Neutrophil (primary cell): ENCODE measurements at regions not wholly inside any gene's neighbourhood (a gene's known extent, or its start where the extent isn't known, plus 50 kb on each side); places are given as distances from the start of the nearest gene placed in this dataset.
"Not testable (repeated sequence)": the region's sequence is repeated elsewhere in the genome, so short reads cannot be mapped to it uniquely, and the experiment has no call there.

Experiments used
- H3K27ac ChIP-seq: fragments of 200-600 bp; sonication (generic); 2 replicates; pipeline ENCODE4 v1.5.1; 2016; ENCODE audit warnings: mild to moderate bottlenecking, moderate library complexity
- H3K27me3 ChIP-seq: fragments of 200-600 bp; sonication (generic); 2 replicates; pipeline ENCODE4 v1.6.0; 2016; ENCODE audit warnings: mild to moderate bottlenecking
- H3K36me3 ChIP-seq: fragments of 200-600 bp; sonication (generic); 2 replicates; pipeline ENCODE4 v1.5.1; 2017
- H3K4me1 ChIP-seq, 2 experiments: fragments of 200-600 bp in 1 of 2; sonication (generic) in 1 of 2; 1 replicate in 1 of 2; 2 replicates in 1 of 2; pipeline versions ENCODE4 v1.5.1 to v1.6.1; 2013 to 2016; ENCODE audit warnings: low read depth in 1 of 2, low read length in 1 of 2, mild to moderate bottlenecking in 1 of 2, moderate library complexity in 1 of 2; ENCODE audit not compliant: control insufficient read depth in 1 of 2, insufficient read depth in 1 of 2
- H3K4me3 ChIP-seq, 2 experiments: fragments of 200-600 bp in 1 of 2; sonication (generic) in 1 of 2; 1 replicate in 1 of 2; 2 replicates in 1 of 2; pipeline ENCODE4 v1.5.1; 2013 to 2016; ENCODE audit warnings: low read depth in 1 of 2, low read length in 1 of 2, mild to moderate bottlenecking in 1 of 2, moderate library complexity in 1 of 2
- H3K9me3 ChIP-seq: fragments of 200-600 bp; sonication (generic); 2 replicates; pipeline ENCODE4 v1.5.1; 2016
- TF ChIP-seq, protein P1 (sequence below): fragments of 200-600 bp; sonication (generic); IDR thresholded peaks from 2 replicates; pipeline ENCODE4 v1.5.1; 2016; ENCODE audit warnings: antibody characterized with exemption

DNA sequence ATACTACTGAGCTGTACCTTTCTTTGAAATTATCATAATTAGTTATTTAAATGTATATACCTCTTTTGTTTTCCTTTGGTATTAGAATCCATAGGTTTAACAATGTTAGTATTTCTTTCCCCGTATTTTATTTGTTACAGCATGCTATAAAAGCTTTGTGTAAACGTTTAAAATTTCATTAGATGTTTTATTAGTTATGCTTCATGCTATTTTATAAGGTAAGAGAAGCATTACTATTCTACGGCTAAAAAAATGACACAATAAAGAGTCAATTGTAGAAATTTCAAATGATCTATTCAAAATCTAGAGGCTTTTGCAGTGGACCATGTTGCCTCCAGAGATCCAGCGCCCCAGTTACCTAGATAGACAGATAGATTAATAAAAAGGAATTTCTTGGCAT, 1203.3 kb upstream of the IGFBP7 start:
- Histone ChIP-seq H3K4me3 (no peak overlapping the region), H3K27ac (no peak overlapping the region), H3K4me1 (no peaks in the 10 kb centered on the region), H3K27me3 (no peaks in the 10 kb centered on the region), H3K36me3 (no peaks in the 10 kb centered on the region), H3K9me3 (no peaks in the 10 kb centered on the region)
- TF ChIP-seq, protein P1, sequence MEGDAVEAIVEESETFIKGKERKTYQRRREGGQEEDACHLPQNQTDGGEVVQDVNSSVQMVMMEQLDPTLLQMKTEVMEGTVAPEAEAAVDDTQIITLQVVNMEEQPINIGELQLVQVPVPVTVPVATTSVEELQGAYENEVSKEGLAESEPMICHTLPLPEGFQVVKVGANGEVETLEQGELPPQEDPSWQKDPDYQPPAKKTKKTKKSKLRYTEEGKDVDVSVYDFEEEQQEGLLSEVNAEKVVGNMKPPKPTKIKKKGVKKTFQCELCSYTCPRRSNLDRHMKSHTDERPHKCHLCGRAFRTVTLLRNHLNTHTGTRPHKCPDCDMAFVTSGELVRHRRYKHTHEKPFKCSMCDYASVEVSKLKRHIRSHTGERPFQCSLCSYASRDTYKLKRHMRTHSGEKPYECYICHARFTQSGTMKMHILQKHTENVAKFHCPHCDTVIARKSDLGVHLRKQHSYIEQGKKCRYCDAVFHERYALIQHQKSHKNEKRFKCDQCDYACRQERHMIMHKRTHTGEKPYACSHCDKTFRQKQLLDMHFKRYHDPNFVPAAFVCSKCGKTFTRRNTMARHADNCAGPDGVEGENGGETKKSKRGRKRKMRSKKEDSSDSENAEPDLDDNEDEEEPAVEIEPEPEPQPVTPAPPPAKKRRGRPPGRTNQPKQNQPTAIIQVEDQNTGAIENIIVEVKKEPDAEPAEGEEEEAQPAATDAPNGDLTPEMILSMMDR, result no peak

DNA sequence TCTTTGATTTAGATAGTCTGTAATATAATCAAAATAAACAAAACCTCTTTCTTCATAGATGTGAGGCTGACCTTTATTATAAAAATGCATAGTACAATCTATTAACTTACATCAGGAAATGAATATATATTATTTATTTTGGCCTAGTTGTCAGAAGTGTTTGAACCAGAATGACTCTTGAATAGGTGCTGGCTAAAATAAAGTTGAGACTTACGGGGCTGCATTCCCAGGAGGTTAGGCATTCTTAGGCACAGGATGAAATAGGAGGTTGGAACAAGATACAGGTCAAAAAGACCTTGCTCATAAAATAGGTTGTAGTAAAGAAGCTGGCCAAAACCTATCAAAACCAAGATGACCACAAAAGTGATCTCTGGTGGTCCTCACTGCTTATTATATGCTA, 1193.3 kb upstream of the IGFBP7 start:
- Histone ChIP-seq H3K9me3 (no peaks in the 10 kb centered on the region), H3K4me3 (no peak overlapping the region), H3K27ac (no peak overlapping the region), H3K36me3 (no peaks in the 10 kb centered on the region), H3K27me3 (no peaks in the 10 kb centered on the region), H3K4me1 (no peaks in the 10 kb centered on the region)
- TF ChIP-seq, protein P1, result no peak

DNA sequence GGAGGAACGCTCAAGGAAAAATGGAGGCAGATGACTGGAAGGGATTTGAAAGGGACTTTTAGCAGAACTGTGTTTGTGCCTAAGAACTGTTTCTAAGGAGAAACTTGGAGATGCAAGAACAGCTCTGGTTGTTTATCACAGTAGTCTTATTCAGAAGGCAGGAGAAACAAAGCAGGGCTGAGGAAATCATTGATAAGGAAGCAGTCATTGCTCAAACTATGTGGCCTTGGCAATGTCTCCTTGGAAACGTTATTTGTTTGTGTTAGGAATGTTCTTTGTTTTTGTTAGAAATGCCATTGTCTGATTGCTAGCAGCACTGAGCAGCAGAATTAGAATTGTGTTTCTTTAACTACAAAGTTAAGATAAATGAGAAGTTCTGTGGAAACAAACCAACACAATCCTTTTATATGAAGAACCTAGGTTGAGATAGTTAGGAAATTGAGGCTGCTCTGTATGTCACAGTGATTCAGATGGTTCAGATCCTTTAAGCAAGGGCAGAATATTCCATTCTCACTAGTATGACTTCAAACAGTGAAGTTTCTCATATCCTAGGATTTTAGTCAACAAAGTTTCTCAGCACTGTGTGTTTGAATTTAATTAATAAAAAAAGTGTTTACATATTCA, 1191.3 kb upstream of the IGFBP7 start:
- Histone ChIP-seq H3K36me3 (no peaks in the 10 kb centered on the region), H3K4me1 (no peaks in the 10 kb centered on the region), H3K4me3 (no peak overlapping the region), H3K27me3 (no peaks in the 10 kb centered on the region), H3K9me3 (no peaks in the 10 kb centered on the region), H3K27ac (no peak overlapping the region)
- TF ChIP-seq, protein P1, result no peak

DNA sequence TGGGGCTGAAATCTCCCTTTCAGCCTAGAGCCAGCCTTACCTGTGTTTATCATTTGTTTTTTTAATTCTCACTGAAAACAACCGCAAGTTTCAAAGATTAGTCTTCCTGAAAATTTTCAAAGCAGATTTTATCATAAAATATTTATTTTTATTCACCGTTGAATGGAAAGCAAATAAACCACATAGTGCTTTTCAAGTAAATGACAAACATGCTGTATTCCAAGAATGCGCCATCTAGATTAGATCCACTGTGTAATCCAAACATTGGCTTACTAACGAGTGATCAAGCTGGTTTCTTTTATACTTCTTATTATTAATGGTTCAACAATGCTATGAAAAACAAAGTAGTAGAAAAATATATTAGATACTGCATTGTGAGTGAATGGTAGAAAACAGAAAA, 1176.2 kb upstream of the IGFBP7 start:
- Histone ChIP-seq H3K4me3 (no peak overlapping the region), H3K36me3 (no peaks in the 10 kb centered on the region), H3K27me3 (no peaks in the 10 kb centered on the region), H3K4me1 (no peaks in the 10 kb centered on the region), H3K9me3 (no peaks in the 10 kb centered on the region), H3K27ac (no peak overlapping the region)
- TF ChIP-seq, protein P1, result no peak

DNA sequence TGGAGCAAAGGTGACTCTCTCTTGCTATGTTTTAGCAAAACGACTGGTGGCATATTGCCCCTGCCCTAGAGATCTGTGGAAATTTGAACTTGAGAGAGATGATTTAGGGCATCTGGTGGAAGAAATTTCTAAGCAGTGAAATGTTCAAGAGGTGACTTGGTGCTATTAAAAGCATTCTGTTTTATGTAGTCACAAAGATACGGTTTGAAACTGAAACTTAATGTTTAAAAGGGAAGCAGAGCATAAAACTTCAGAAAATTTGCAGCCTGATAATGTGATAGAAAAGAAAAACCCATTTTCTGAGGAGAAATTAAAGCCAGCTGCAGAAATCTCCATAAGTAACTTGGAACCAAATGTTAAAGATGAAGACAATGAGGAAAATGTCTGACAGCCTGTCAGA, 1170.7 kb upstream of the IGFBP7 start:
- not testable (repeated sequence) for H3K27me3 ChIP-seq, H3K4me1 ChIP-seq, H3K27ac ChIP-seq, H3K4me3 ChIP-seq, H3K9me3 ChIP-seq, H3K36me3 ChIP-seq

DNA sequence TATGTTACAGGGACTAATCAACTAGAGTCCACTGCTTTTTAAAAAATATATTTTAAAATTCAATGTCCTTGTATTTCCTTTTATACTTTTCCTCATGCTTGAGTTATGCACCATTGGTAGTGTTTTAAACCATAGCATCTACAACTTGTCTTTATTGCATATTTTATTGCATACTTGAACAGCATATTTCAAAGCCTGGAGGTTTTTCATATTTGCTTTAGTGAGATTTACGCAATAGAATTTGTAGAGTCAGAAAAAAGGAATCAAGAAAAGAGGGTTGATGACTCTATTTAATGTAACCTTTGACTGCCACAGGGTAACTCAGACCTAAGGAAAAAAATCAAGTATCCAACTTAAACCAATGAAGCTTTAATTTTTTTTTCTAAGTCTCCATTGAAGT, 1165.7 kb upstream of the IGFBP7 start:
- Histone ChIP-seq H3K4me3 (no peak overlapping the region), H3K9me3 (no peaks in the 10 kb centered on the region), H3K36me3 (no peaks in the 10 kb centered on the region), H3K27ac (no peak overlapping the region), H3K4me1 (no peaks in the 10 kb centered on the region), H3K27me3 (no peaks in the 10 kb centered on the region)
- TF ChIP-seq, protein P1, result no peak
